Thyroid gland (tissue), 4 donors: ENCODE measurements at regions not wholly inside any gene's neighbourhood (a gene's known extent, or its start where the extent isn't known, plus 50 kb on each side); places are given as distances from the start of the nearest gene placed in this dataset.

ENCODE experiments used
- DNase-seq, 2 donors: peaks; one replicate each; pipeline ENCODE4 v3.0.0-alpha.2; 2019
- H3K27ac ChIP-seq, 3 donors: fragments of 200-600 bp; sonication (generic); 1 replicate in 2 of 3; 2 replicates in 1 of 3; pipeline ENCODE4 v1.5.1; 2016 to 2019; ENCODE audit warnings: mild to moderate bottlenecking in 1 of 3, moderate library complexity in 1 of 3
- H3K27me3 ChIP-seq: fragments of 200-600 bp; sonication (generic); one replicate; pipeline ENCODE4 v1.5.1; 2019
- H3K36me3 ChIP-seq, 2 donors: fragments of 200-600 bp; sonication (generic); one replicate each; pipeline ENCODE4 v1.5.1; 2016 to 2019
- H3K4me1 ChIP-seq, 2 donors: fragments of 200-600 bp; sonication (generic); one replicate each; pipeline ENCODE4 v1.5.1; 2017 to 2019
- H3K4me3 ChIP-seq, 3 donors: fragments of 200-600 bp; sonication (generic); replicated peaks in 1 of 3; 1 replicate in 2 of 3; 2 replicates in 1 of 3; pipeline ENCODE4 v1.5.1; 2016; ENCODE audit warnings: mild to moderate bottlenecking in 1 of 3
- H3K9me3 ChIP-seq: fragments of 200-600 bp; sonication (generic); one replicate; pipeline ENCODE4 v1.5.1; 2017
- CTCF ChIP-seq, 6 experiments: fragments of 200-600 bp in 3 of 6; fragments of 450-650 bp in 3 of 6; sonication (generic) in 3 of 6; IDR thresholded peaks; one replicate each; pipeline ENCODE4 v1.5.1; 2016 to 2019; ENCODE audit warnings: antibody characterized with exemption in 6 of 6, mild to moderate bottlenecking in 2 of 6, inconsistent platforms in 1 of 6, moderate library complexity in 1 of 6
- POLR2A ChIP-seq, 2 donors: fragments of 450-650 bp; IDR thresholded peaks; one replicate each; pipeline ENCODE4 v1.6.1; 2017; ENCODE audit warnings: antibody characterized with exemption in 2 of 2, mild to moderate bottlenecking in 2 of 2, moderate library complexity in 1 of 2
- WGBS, 2 donors: methylation state at CpG; one replicate each; pipeline ENCODE4 v1.1.5; 2017; 5-methylcytosine and 5-hydroxymethylcytosine counted together
- intact Hi-C: fragments of 100-400 bp; cut with DNase I; formaldehyde crosslinking; loops from one replicate; pipeline ENCODE4 v1.15.1; 2023

- Histone ChIP-seq H3K4me3 (no peak overlapping the region), H3K9me3 (no peaks in the 10 kb centered on the region), H3K27me3 (no peaks in the 10 kb centered on the region), H3K4me1 (no peaks in the 10 kb centered on the region), H3K36me3 (no peaks in the 10 kb centered on the region), H3K27ac (no peak overlapping the region)
- TF ChIP-seq CTCF (IDR thresholded peaks at IDR 0.05) = no peak
- TF ChIP-seq POLR2A (IDR thresholded peaks at IDR 0.05) = no peak
- DNase-seq = no peak
- intact Hi-C loops = no loop called here
These were observed 280.6 kb upstream of the ZNF717 start for GRCh38 chr3:76065964-76066363.

GRCh38 chr3:76078101-76078500 is 292.8 kb upstream of the ZNF717 start:
- no peak overlapping the region for H3K27ac ChIP-seq
- H3K4me1 ChIP-seq = no peaks in the 10 kb centered on the region
- TF ChIP-seq POLR2A (IDR thresholded peaks at IDR 0.05) = no peak
- TF ChIP-seq CTCF (IDR thresholded peaks at IDR 0.05) = no peak
- H3K36me3 ChIP-seq = no peaks in the 10 kb centered on the region
- H3K27me3 ChIP-seq = no peaks in the 10 kb centered on the region
- 96% methylated on average over 2 of the region's 2 CpGs for WGBS, 2 donors
- intact Hi-C loops = no loop called here
- no peak overlapping the region for H3K4me3 ChIP-seq
- DNase-seq = no peak
- no peaks in the 10 kb centered on the region for H3K9me3 ChIP-seq

GRCh38 chr3:76083992-76084391 is 298.6 kb upstream of the ZNF717 start:
- Histone ChIP-seq H3K36me3 (no peaks in the 10 kb centered on the region), H3K4me3 (no peak overlapping the region), H3K9me3 (no peaks in the 10 kb centered on the region), H3K4me1 (no peaks in the 10 kb centered on the region), H3K27me3 (no peaks in the 10 kb centered on the region), H3K27ac (no peak overlapping the region)
- no peak for DNase-seq
- TF ChIP-seq POLR2A (IDR thresholded peaks at IDR 0.05) (no peak), CTCF (IDR thresholded peaks at IDR 0.05) (no peak)
- intact Hi-C loops = no loop called here
- WGBS, 2 donors = 83 to 84% methylated on average over 3 of the region's 3 CpGs

- intact Hi-C loops = no loop called here
- TF ChIP-seq POLR2A (IDR thresholded peaks at IDR 0.05) (no peak), CTCF (IDR thresholded peaks at IDR 0.05) (no peak)
- Histone ChIP-seq H3K27me3 (no peaks in the 10 kb centered on the region), H3K27ac (no peak overlapping the region), H3K9me3 (no peaks in the 10 kb centered on the region), H3K36me3 (no peaks in the 10 kb centered on the region), H3K4me3 (no peak overlapping the region), H3K4me1 (no peaks in the 10 kb centered on the region)
- 72 to 79% methylated on average over 3 of the region's 3 CpGs for WGBS, 2 donors
- DNase-seq = no peak
These were observed 310.7 kb upstream of the ZNF717 start for GRCh38 chr3:76096036-76096435.

GRCh38 chr3:76096836-76097588 is 311.7 kb upstream of the ZNF717 start:
- Histone ChIP-seq H3K27me3 (no peaks in the 10 kb centered on the region), H3K4me1 (no peaks in the 10 kb centered on the region), H3K27ac (no peak overlapping the region), H3K4me3 (no peak overlapping the region), H3K36me3 (no peaks in the 10 kb centered on the region), H3K9me3 (no peaks in the 10 kb centered on the region)
- WGBS, 2 donors = 72 to 85% methylated on average over 7 of the region's 7 CpGs
- intact Hi-C loops = no loop called here
- TF ChIP-seq POLR2A (IDR thresholded peaks at IDR 0.05) (no peak), CTCF (IDR thresholded peaks at IDR 0.05) (no peak)
- no peak for DNase-seq
